K562 (cell line): ENCODE measurements at regions not wholly inside any gene's neighbourhood (a gene's known extent, or its start where the extent isn't known, plus 50 kb on each side); places are given as distances from the start of the nearest gene placed in this dataset.
A peak's percentile ranks its signal among the peaks of the same experiment; 100 is the strongest.

Source experiments
- ATAC-seq: fragments of 200-7000 bp; cut with Tn5 transposase; 3 replicates; pipeline ENCODE4 v1.9.1; 2020; ENCODE audit warnings: moderate library complexity
- BruUV-seq: library from RNA; stranded (reverse); fragments of 400-500 nt; replicated peaks from 2 replicates; lab custom pipeline; 2021; lab: Mats Ljungman, UMichigan
- CTCF ChIA-PET: fragments of 300-600 bp; formaldehyde crosslinking; extraction: SDS; loops from one replicate; lab custom pipeline; 2021; ENCODE audit warnings: low intra/inter-chr PET ratio; lab: Yijun Ruan, JAX
- POLR2A ChIA-PET: fragments of 300-600, 350-650 bp; sonication (Branson Sonifier 250); formaldehyde crosslinking; extraction: SDS; loops from one replicate; lab custom pipeline; 2021; ENCODE audit warnings: antibody characterized with exemption, inconsistent platforms; lab: Yijun Ruan, JAX
- DNase-seq, 4 experiments: peaks; one replicate each; pipeline versions ENCODE4 v3.0.0 to v3.0.0-alpha.2; 2011 to 2018; ENCODE audit warnings: low spot score in 3 of 4, mixed read lengths in 3 of 4; ENCODE audit errors: extremely low read depth in 1 of 4
- FAIRE-seq: peaks from 2 replicates; lab custom pipeline; 2011; peaks lifted over from hg19 to GRCh38; lab: Jason Lieb, UNC
- H2AFZ ChIP-seq: 2 replicates; pipeline ENCODE4 v1.6.0; 2011; ENCODE audit warnings: low read depth, low read length, control low read depth, inconsistent platforms
- H3K27ac ChIP-seq: fragments of 200-600 bp; 3 replicates; pipeline ENCODE4 v1.8.0; 2011; ENCODE audit warnings: low read depth, mild to moderate bottlenecking, control low read depth, inconsistent platforms, low read length, moderate library complexity, mixed read lengths; ENCODE audit errors: extremely low read depth
- H3K27me3 ChIP-seq, 2 experiments: fragments of 300-600 bp in 1 of 2; 2 replicates in 1 of 2; 3 replicates in 1 of 2; pipeline versions ENCODE4 v1.6.0 to v1.8.0; 2011; ENCODE audit warnings: inconsistent platforms in 2 of 2, low read length in 2 of 2, mild to moderate bottlenecking in 1 of 2, mixed read lengths in 1 of 2, moderate library complexity in 1 of 2; ENCODE audit not compliant: control insufficient read depth in 2 of 2, insufficient read depth in 2 of 2
- H3K36me3 ChIP-seq: fragments of 300-600 bp; 3 replicates; pipeline ENCODE4 v1.8.0; 2011; ENCODE audit warnings: mild to moderate bottlenecking, low read length, inconsistent platforms; ENCODE audit not compliant: control insufficient read depth, insufficient read depth
- H3K4me1 ChIP-seq, 2 experiments: fragments of 200-600 bp in 1 of 2; replicated peaks in 1 of 2; 2 replicates in 1 of 2; 3 replicates in 1 of 2; pipeline versions ENCODE4 v1.5.1 to v1.8.0; 2011; ENCODE audit warnings: inconsistent platforms in 2 of 2, low read length in 2 of 2, mild to moderate bottlenecking in 1 of 2, mixed read lengths in 1 of 2, moderate library complexity in 1 of 2; ENCODE audit not compliant: control insufficient read depth in 2 of 2, insufficient read depth in 2 of 2
- H3K4me2 ChIP-seq: 2 replicates; pipeline ENCODE4 v1.6.1; 2011; ENCODE audit warnings: low read length, control low read depth, inconsistent platforms, mixed read lengths; ENCODE audit not compliant: insufficient read depth
- H3K4me3 ChIP-seq: fragments of 200-600 bp; sonication (generic), shearing (Covaris generic); 2 replicates; pipeline ENCODE4 v1.5.1; 2016; ENCODE audit warnings: control low read depth, inconsistent platforms
- H3K79me2 ChIP-seq: fragments of 200-600 bp; 3 replicates; pipeline ENCODE4 v1.8.0; 2011; ENCODE audit warnings: low read length, inconsistent platforms; ENCODE audit not compliant: control insufficient read depth, insufficient read depth
- H3K9ac ChIP-seq, 2 experiments: 2 replicates each; pipeline versions ENCODE4 v1.6.0 to v1.6.1; 2011; ENCODE audit warnings: low read depth in 2 of 2, low read length in 2 of 2, control low read depth in 1 of 2, inconsistent platforms in 1 of 2, mild to moderate bottlenecking in 1 of 2, mixed read lengths in 1 of 2; ENCODE audit not compliant: insufficient read depth in 1 of 2
- H3K9me1 ChIP-seq: one replicate; pipeline ENCODE4 v1.6.0; 2011; ENCODE audit warnings: inconsistent platforms, mild to moderate bottlenecking, low read length, moderate library complexity; ENCODE audit not compliant: control insufficient read depth, insufficient read depth
- H3K9me3 ChIP-seq: replicated peaks from 2 replicates; pipeline ENCODE4 v1.5.1; 2011; ENCODE audit warnings: low read depth, low read length, inconsistent platforms; ENCODE audit not compliant: control insufficient read depth, insufficient read depth
- H4K20me1 ChIP-seq: replicated peaks from 2 replicates; pipeline ENCODE4 v1.6.1; 2011; ENCODE audit warnings: low read length, inconsistent platforms, mixed read lengths; ENCODE audit not compliant: control insufficient read depth, insufficient read depth
- CAMTA2 ChIP-seq: fragments of 250-450 bp; sonication (Bioruptor Pico); conservative IDR thresholded peaks from 2 replicates; pipeline ENCODE4 v1.5.1; 2022
- CCAR2 ChIP-seq: fragments of 200-400 bp; formaldehyde crosslinking; IDR thresholded peaks from 2 replicates; pipeline ENCODE4 v1.6.1; 2017; ENCODE audit warnings: mild to moderate bottlenecking, low read depth, low read length
- DMBX1 ChIP-seq: fragments of 250-450 bp; sonication (Bioruptor Pico); IDR thresholded peaks from 2 replicates; pipeline ENCODE4 v1.8.0; 2022; ENCODE audit warnings: inconsistent platforms, mild to moderate bottlenecking, moderate library complexity, borderline replicate concordance
- DNMT1 ChIP-seq: fragments of 450-650 bp; IDR thresholded peaks from 2 replicates; pipeline ENCODE4 v1.6.1; 2016; ENCODE audit warnings: antibody characterized with exemption, mild to moderate bottlenecking
- ESRRA ChIP-seq: fragments of 450-650 bp; IDR thresholded peaks from 2 replicates; pipeline ENCODE4 v1.6.1; 2014; ENCODE audit warnings: low read depth, mild to moderate bottlenecking, moderate library complexity, borderline replicate concordance
- FOXM1 ChIP-seq, 2 experiments: fragments of 450-650 bp in 1 of 2; sonication (generic) in 1 of 2; formaldehyde crosslinking in 1 of 2; IDR thresholded peaks; 2 replicates each; pipeline versions ENCODE4 v1.6.1 to v1.9.0; 2017 to 2022; ENCODE audit warnings: low read depth in 2 of 2, mild to moderate bottlenecking in 2 of 2, missing genetic modification reagents in 1 of 2, moderate library complexity in 1 of 2
- HDGF ChIP-seq: fragments of 450-650 bp; IDR thresholded peaks from 2 replicates; pipeline ENCODE4 v1.6.1; 2016
- PHB2 ChIP-seq: fragments of 450-650 bp; IDR thresholded peaks from 2 replicates; pipeline ENCODE4 v1.6.1; 2017; ENCODE audit warnings: low read depth
- SMC3 ChIP-seq: conservative IDR thresholded peaks from 2 replicates; pipeline ENCODE4 v1.6.1; 2011; ENCODE audit warnings: low read depth, low read length, improper control_type of control experiment; ENCODE audit not compliant: insufficient read depth
- SP1 ChIP-seq: sonication (generic); formaldehyde crosslinking; IDR thresholded peaks from 2 replicates; pipeline ENCODE4 v1.8.1; 2022; ENCODE audit warnings: mild to moderate bottlenecking, missing genetic modification reagents
- TEAD2 ChIP-seq: fragments of 450-650 bp; IDR thresholded peaks from 2 replicates; pipeline ENCODE4 v1.6.1; 2016; ENCODE audit warnings: missing genetic modification characterization, control low read depth, missing compliant biosample characterization
- ZNF239 ChIP-seq: fragments of 250-450 bp; sonication (Bioruptor Pico); IDR thresholded peaks from 2 replicates; pipeline ENCODE4 v1.4.0; 2020; ENCODE audit warnings: mild to moderate bottlenecking
- WGBS: fragments of 100-300 bp; shearing (Covaris generic); methylation state at CpG from one replicate; pipeline ENCODE4 v1.1.6; 2016; ENCODE audit warnings: low coverage, mixed read lengths; ENCODE audit not compliant: insufficient coverage; ENCODE audit errors: missing lambda C conversion rate; 5-methylcytosine and 5-hydroxymethylcytosine counted together
- in situ Hi-C: fragments of 300-500 bp; cut with MboI; formaldehyde crosslinking; loops from 4 replicates; pipeline ENCODE4 v1.15.0; 2018; ENCODE audit warnings: inconsistent platforms, mixed read lengths
- intact Hi-C: fragments of 100-400 bp; cut with micrococcal nuclease; formaldehyde crosslinking; loops from 2 replicates; pipeline ENCODE4 v1.14.2; 2022
- TF ChIP-seq, protein P1 (sequence below), 2 experiments: fragments of 450-650 bp; formaldehyde crosslinking in 1 of 2; IDR thresholded peaks; 2 replicates each; pipeline versions ENCODE4 v1.4.0 to v1.6.1; 2014 to 2020; ENCODE audit warnings: mild to moderate bottlenecking in 2 of 2, borderline replicate concordance in 1 of 2, low read depth in 1 of 2
- TF ChIP-seq, protein P2 (sequence below): sonication (generic); formaldehyde crosslinking; IDR thresholded peaks from 2 replicates; pipeline ENCODE4 v1.8.0; 2023; ENCODE audit warnings: mild to moderate bottlenecking, missing genetic modification reagents

DNA sequence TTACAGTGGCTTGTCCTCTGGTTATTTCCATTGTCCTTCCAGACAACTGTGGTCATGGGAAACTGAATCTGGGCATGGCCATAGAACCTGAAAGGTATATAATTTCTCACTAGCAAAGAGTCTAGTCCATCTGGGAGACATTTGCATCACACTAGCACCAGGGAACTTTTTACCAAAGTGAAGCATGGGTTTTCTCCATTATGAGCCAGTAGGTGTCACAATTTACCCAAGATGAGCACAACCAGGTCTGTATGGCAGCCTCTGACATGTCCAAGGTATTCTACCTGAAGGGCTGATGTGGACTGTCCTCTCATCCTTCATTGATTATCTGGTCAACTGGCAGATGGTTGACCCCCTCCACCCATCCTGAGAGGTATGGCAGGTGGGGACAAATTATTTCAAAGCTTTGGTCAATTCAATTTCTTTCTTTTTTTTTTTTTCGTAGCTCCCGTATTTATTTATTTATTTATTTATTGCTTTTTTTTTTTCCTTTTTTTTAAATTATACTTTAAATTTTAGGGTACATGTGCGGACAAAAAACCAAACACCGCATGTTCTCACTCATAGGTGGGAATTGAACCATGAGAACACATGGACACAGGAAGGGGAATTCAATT lies 425.9 kb downstream of the TMEM135 start:
- Histone ChIP-seq H3K4me1 (no peaks in the 10 kb centered on the region), H3K4me3 (no peak overlapping the region), H3K9me3 (no peaks in the 10 kb centered on the region), H3K27ac (no peak overlapping the region), H3K9me1 (no peaks in the 10 kb centered on the region), H3K27me3 (no peaks in the 10 kb centered on the region), H3K9ac (no peak overlapping the region), H3K4me2 (no peak overlapping the region), H4K20me1 (no peaks in the 10 kb centered on the region), H3K79me2 (no peaks in the 10 kb centered on the region), H3K36me3 (no peaks in the 10 kb centered on the region), H2AFZ (no peak overlapping the region)
- BruUV-seq = no TSS peak
- intact Hi-C loops = loop anchor here (2.0 kb wide), 1 partner anchor 1081 kb away; no protein-coding TSS in a partner anchor
- peak; percentile 65 for FAIRE-seq
- CTCF ChIA-PET = interaction anchor here (0.7 to 1.2 kb wide), 2 partner anchors 594 to 641 kb away, joined by 4 read pairs; no protein-coding TSS in a partner anchor
- peak; percentile 17 to 39 (median 33) for DNase-seq
- ATAC-seq = peak; percentile 84
- 8% methylated on average over 4 of the region's 4 CpGs for WGBS
- POLR2A ChIA-PET = interaction anchor here (0.6 kb wide), 2 partner anchors 16 to 1134 kb away, joined by 3 read pairs; no protein-coding TSS in a partner anchor
- in situ Hi-C loops = no loop called here
- no peak for TF ChIP-seq PHB2
- TF ChIP-seq HDGF = no peak
- 0 out of 2 replicates have a peak, but pooled peaks have one; percentile 12 for TF ChIP-seq SMC3
- TF ChIP-seq ESRRA = no peak
- TF ChIP-seq CAMTA2 = no peak
- TF ChIP-seq CCAR2 = no peak
- no peak for TF ChIP-seq DNMT1
- no peak for TF ChIP-seq SP1 (CRISPR knock-in tag)
- TF ChIP-seq DMBX1 (CRISPR knock-in tag) = no peak
- no peak for TF ChIP-seq ZNF239 (CRISPR knock-in tag)
- TF ChIP-seq FOXM1 (IDR thresholded peaks at IDR 0.05; ENCODE audit: low read depth) = no peak
- no peak for TF ChIP-seq FOXM1 (CRISPR knock-in tag; IDR thresholded peaks at IDR 0.05; ENCODE audit: low read depth)
- TF ChIP-seq, protein P1, sequence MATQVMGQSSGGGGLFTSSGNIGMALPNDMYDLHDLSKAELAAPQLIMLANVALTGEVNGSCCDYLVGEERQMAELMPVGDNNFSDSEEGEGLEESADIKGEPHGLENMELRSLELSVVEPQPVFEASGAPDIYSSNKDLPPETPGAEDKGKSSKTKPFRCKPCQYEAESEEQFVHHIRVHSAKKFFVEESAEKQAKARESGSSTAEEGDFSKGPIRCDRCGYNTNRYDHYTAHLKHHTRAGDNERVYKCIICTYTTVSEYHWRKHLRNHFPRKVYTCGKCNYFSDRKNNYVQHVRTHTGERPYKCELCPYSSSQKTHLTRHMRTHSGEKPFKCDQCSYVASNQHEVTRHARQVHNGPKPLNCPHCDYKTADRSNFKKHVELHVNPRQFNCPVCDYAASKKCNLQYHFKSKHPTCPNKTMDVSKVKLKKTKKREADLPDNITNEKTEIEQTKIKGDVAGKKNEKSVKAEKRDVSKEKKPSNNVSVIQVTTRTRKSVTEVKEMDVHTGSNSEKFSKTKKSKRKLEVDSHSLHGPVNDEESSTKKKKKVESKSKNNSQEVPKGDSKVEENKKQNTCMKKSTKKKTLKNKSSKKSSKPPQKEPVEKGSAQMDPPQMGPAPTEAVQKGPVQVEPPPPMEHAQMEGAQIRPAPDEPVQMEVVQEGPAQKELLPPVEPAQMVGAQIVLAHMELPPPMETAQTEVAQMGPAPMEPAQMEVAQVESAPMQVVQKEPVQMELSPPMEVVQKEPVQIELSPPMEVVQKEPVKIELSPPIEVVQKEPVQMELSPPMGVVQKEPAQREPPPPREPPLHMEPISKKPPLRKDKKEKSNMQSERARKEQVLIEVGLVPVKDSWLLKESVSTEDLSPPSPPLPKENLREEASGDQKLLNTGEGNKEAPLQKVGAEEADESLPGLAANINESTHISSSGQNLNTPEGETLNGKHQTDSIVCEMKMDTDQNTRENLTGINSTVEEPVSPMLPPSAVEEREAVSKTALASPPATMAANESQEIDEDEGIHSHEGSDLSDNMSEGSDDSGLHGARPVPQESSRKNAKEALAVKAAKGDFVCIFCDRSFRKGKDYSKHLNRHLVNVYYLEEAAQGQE (IDR thresholded peaks at IDR 0.05; ENCODE audit: borderline replicate concordance) = peak; percentile 14; the same call in 1 of the 2 replicates
- TF ChIP-seq, protein P1 (CRISPR knock-in tag; IDR thresholded peaks at IDR 0.05; ENCODE audit: low read depth) = no peak
- TF ChIP-seq, protein P2, sequence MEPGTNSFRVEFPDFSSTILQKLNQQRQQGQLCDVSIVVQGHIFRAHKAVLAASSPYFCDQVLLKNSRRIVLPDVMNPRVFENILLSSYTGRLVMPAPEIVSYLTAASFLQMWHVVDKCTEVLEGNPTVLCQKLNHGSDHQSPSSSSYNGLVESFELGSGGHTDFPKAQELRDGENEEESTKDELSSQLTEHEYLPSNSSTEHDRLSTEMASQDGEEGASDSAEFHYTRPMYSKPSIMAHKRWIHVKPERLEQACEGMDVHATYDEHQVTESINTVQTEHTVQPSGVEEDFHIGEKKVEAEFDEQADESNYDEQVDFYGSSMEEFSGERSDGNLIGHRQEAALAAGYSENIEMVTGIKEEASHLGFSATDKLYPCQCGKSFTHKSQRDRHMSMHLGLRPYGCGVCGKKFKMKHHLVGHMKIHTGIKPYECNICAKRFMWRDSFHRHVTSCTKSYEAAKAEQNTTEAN (CRISPR knock-in tag) = no peak
- TF ChIP-seq TEAD2 (tag) = no peak
